ENCODE measurements at regions not wholly inside any gene's neighbourhood (a gene's known extent, or its start where the extent isn't known, plus 50 kb on each side); places are given as distances from the start of the nearest gene placed in this dataset.
"Not testable (repeated sequence)": the region's sequence is repeated elsewhere in the genome, so short reads cannot be mapped to it uniquely, and the experiment has no call there.

DNA sequence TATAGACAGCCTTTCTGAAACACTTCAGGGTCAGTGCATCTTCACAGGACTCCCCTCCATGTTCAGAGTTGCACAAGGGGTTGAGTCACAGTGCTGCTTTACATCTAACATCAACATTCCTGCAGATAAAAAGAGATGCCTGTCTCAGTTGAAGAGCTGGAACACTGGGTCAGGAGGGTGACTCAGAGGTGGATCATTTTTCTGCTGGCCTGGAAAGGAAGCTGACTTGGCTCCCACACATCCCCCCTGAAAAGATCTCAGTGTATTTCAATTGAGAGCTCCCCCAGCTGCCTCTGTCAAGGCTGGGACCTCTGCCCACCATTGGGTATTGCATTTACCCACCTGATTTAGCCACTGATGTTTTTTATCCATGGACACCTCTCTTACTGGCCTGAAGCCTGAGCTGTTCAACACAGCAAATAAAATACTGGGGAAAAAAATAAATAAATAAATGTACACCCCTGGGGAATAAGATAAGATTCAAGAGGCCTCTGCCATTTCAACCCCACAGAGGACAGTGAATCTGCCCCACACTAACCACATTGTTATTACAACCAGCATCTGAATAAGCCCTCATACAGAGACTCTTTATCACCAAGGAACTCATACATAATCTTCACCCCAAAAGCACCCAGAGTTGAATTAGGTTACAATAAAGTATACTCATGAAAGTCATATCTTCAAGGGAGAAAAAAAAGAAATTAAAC is 716.4 kb downstream of the SEMA5A start:
- no peaks in the 10 kb centered on the region for H3K27me3 Mint-ChIP-seq (ENCODE audit: insufficient read depth)
- H3K27ac Mint-ChIP-seq: peak overlapping the region; percentile 89
- peaks cover 5% of the 10 kb centered on the region; the same call in 1 of the 2 replicates for H3K36me3 Mint-ChIP-seq (ENCODE audit: low read depth)
- TF ChIP-seq, protein P1, sequence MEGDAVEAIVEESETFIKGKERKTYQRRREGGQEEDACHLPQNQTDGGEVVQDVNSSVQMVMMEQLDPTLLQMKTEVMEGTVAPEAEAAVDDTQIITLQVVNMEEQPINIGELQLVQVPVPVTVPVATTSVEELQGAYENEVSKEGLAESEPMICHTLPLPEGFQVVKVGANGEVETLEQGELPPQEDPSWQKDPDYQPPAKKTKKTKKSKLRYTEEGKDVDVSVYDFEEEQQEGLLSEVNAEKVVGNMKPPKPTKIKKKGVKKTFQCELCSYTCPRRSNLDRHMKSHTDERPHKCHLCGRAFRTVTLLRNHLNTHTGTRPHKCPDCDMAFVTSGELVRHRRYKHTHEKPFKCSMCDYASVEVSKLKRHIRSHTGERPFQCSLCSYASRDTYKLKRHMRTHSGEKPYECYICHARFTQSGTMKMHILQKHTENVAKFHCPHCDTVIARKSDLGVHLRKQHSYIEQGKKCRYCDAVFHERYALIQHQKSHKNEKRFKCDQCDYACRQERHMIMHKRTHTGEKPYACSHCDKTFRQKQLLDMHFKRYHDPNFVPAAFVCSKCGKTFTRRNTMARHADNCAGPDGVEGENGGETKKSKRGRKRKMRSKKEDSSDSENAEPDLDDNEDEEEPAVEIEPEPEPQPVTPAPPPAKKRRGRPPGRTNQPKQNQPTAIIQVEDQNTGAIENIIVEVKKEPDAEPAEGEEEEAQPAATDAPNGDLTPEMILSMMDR (IDR thresholded peaks at IDR 0.05): no peak
- peak overlapping the region; percentile 71 for H3K4me3 Mint-ChIP-seq
- DNase-seq: peak; percentile 97
- no peaks in the 10 kb centered on the region; the same call in 1 of the 2 replicates for H3K9me3 Mint-ChIP-seq
- H3K4me1 Mint-ChIP-seq (ENCODE audit: low read depth): peaks cover 95% of the 10 kb centered on the region

- Mint-ChIP-seq H3K4me3 (peak overlapping the region; percentile 18; the same call in 1 of the 2 replicates), H3K4me1 (ENCODE audit: low read depth) (peaks cover 80% of the 10 kb centered on the region)
These were observed 714.6 kb downstream of the SEMA5A start for GRCh38 chr5:8831251-8831650.

GRCh38 chr5:8831854-8832253 is 714.0 kb downstream of the SEMA5A start:
- TF ChIP-seq, protein P1 (IDR thresholded peaks at IDR 0.05): no peak
- DNase-seq: no peak

More at GRCh38 chr5:8831251-8831650, 714.6 kb downstream of the SEMA5A start:
- Mint-ChIP-seq H3K9me3 (no peaks in the 10 kb centered on the region; the same call in 1 of the 2 replicates), H3K27ac (peak overlapping the region; percentile 32), H3K36me3 (ENCODE audit: low read depth) (peaks cover 5% of the 10 kb centered on the region; the same call in 1 of the 2 replicates), H3K27me3 (ENCODE audit: insufficient read depth) (no peaks in the 10 kb centered on the region)
- DNase-seq: no peak
- TF ChIP-seq, protein P1 (IDR thresholded peaks at IDR 0.05): no peak

DNA sequence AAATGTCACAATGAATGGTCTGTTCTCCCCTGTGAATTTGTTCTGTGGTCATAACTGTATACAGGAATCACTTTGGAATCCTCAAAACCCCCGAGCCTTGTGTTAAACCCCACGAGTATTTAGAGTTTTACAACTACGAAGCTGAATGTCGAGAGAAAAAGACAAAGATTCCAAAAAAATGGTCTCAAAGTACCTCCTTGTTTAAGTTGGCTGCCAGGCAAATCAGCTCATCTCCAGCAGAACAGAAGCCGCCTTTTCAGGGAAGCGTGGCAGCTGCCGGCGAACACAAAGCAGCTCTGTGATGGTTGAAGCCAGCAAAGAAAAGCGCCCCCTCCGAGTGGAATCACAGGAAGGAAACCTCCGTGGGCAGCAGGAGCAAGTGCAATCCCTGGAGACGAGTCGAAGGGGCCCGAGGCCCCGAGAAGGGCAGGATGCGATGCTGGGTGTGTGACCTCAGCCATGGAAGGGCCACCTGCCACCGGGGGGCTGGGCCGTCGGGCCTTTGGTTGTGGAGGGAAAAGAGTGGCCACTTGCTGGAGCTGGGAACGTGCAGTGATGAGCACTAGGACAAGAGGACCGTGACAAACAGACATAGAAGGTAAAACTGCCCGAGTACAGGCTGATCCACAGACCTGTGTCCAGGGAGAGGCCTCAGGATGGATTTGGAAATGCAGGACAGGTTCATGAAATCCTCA is 706.4 kb downstream of the SEMA5A start:
- Mint-ChIP-seq H3K9me3 (peaks cover 13% of the 10 kb centered on the region), H3K27me3 (ENCODE audit: insufficient read depth) (peaks cover 2% of the 10 kb centered on the region; the same call in 1 of the 2 replicates), H3K4me3 (no peak overlapping the region), H3K4me1 (ENCODE audit: low read depth) (peaks cover 34% of the 10 kb centered on the region), H3K36me3 (ENCODE audit: low read depth) (peaks cover 9% of the 10 kb centered on the region; the same call in 1 of the 2 replicates), H3K27ac (no peak overlapping the region)
- TF ChIP-seq, protein P1 (IDR thresholded peaks at IDR 0.05): no peak
- DNase-seq: no peak

More at GRCh38 chr5:8831854-8832253, 714.0 kb downstream of the SEMA5A start:
- Mint-ChIP-seq H3K4me1 (ENCODE audit: low read depth) (peaks cover 79% of the 10 kb centered on the region), H3K27ac (peak overlapping the region; percentile 32), H3K4me3 (peak overlapping the region; percentile 1; the same call in 1 of the 2 replicates), H3K9me3 (no peaks in the 10 kb centered on the region; the same call in 1 of the 2 replicates), H3K27me3 (ENCODE audit: insufficient read depth) (no peaks in the 10 kb centered on the region), H3K36me3 (ENCODE audit: low read depth) (peaks cover 5% of the 10 kb centered on the region; the same call in 1 of the 2 replicates)

- no peak overlapping the region for H3K4me3 Mint-ChIP-seq
- peaks cover 9% of the 10 kb centered on the region; the same call in 1 of the 2 replicates for H3K36me3 Mint-ChIP-seq (ENCODE audit: low read depth)
- peaks cover 13% of the 10 kb centered on the region for H3K9me3 Mint-ChIP-seq
- peaks cover 41% of the 10 kb centered on the region for H3K4me1 Mint-ChIP-seq (ENCODE audit: low read depth)
- H3K27ac Mint-ChIP-seq: no peak overlapping the region
- peaks cover 2% of the 10 kb centered on the region; the same call in 1 of the 2 replicates for H3K27me3 Mint-ChIP-seq (ENCODE audit: insufficient read depth)
- no peak for DNase-seq
- TF ChIP-seq, protein P1 (IDR thresholded peaks at IDR 0.05): peak; percentile 11; the same call in 1 of the 2 replicates
These were observed 705.6 kb downstream of the SEMA5A start for GRCh38 chr5:8840237-8840636.

GRCh38 chr5:8840746-8841145 is 705.1 kb downstream of the SEMA5A start:
- not testable (repeated sequence) for H3K4me3 Mint-ChIP-seq; H3K36me3 Mint-ChIP-seq (ENCODE audit: low read depth); DNase-seq; H3K27me3 Mint-ChIP-seq (ENCODE audit: insufficient read depth); H3K27ac Mint-ChIP-seq
- Mint-ChIP-seq H3K9me3 (peaks cover 13% of the 10 kb centered on the region), H3K4me1 (ENCODE audit: low read depth) (peaks cover 46% of the 10 kb centered on the region)
